ENCODE measurements at regions not wholly inside any gene's neighbourhood (a gene's known extent, or its start where the extent isn't known, plus 50 kb on each side); places are given as distances from the start of the nearest gene placed in this dataset.

DNA sequence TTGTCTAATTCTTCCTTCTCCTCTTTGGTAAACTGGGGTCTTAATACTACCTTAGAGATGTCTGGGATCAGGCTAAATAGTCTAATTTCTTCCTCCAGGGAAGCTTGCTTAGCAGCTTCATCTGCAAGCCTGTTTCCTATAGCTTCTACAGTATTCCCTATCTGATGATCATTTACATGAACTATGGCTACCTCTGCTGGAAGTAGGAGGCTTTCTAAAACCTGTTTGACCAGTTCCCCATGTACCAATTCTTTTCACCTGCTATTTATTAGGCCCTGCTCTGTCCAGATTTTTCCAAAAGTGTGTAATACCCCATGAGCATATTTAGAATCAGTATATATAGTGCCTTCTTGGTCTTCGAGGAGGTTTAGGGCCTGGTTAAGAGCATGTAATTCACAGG lies 619.8 kb downstream of the HINT1 start:
- TF ChIP-seq, protein P1, sequence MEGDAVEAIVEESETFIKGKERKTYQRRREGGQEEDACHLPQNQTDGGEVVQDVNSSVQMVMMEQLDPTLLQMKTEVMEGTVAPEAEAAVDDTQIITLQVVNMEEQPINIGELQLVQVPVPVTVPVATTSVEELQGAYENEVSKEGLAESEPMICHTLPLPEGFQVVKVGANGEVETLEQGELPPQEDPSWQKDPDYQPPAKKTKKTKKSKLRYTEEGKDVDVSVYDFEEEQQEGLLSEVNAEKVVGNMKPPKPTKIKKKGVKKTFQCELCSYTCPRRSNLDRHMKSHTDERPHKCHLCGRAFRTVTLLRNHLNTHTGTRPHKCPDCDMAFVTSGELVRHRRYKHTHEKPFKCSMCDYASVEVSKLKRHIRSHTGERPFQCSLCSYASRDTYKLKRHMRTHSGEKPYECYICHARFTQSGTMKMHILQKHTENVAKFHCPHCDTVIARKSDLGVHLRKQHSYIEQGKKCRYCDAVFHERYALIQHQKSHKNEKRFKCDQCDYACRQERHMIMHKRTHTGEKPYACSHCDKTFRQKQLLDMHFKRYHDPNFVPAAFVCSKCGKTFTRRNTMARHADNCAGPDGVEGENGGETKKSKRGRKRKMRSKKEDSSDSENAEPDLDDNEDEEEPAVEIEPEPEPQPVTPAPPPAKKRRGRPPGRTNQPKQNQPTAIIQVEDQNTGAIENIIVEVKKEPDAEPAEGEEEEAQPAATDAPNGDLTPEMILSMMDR (conservative IDR thresholded peaks at IDR 0.05; ENCODE audit: low read depth in 2 of 2): no peak
- no peak for TF ChIP-seq POLR2AphosphoS5 (IDR thresholded peaks at IDR 0.05; ENCODE audit: low read depth)
- TF ChIP-seq EZH2 (IDR thresholded peaks at IDR 0.05; ENCODE audit: low read depth, unreplicated experiment): no peak
- no peak for TF ChIP-seq STAT1 (IDR thresholded peaks at IDR 0.05; ENCODE audit: unreplicated experiment)
- no peak for TF ChIP-seq EZH2phosphoT487 (IDR thresholded peaks at IDR 0.05; ENCODE audit: unreplicated experiment)

Measured in GM23338 (cell line).